Cerebellar cortex (tissue), 1 donor: ENCODE measurements at regions not wholly inside any gene's neighbourhood (a gene's known extent, or its start where the extent isn't known, plus 50 kb on each side); places are given as distances from the start of the nearest gene placed in this dataset.
"Not testable (repeated sequence)": the region's sequence is repeated elsewhere in the genome, so short reads cannot be mapped to it uniquely, and the experiment has no call there.

Experiments
- DNase-seq: peaks from one replicate; pipeline ENCODE4 v3.0.0-alpha.2; 2015; ENCODE audit warnings: low spot score

DNA sequence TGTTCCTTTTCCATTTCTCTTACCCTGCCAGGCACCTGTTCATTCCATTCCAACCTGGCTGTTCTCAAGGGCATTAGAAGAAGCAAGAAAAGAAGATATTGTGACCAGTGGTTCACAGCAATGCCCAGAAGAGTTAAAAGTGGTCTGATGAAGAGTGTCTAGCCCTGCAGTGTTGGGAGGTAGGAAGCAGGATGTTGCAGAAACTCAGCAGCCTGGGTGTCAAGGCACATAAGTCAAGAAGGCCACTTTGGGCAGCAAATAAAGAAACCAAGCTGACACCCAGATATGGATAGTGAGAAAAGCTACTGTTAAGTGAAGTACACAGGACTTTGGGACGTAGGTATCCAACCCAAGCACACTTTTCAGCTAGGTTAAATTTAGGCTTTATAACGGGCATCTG, 199.9 kb upstream of the SATB1 start:
- DNase-seq: no peak

GRCh38 chr3:18623220-18623619, 198.1 kb upstream of the SATB1 start:
- no peak for DNase-seq

DNA sequence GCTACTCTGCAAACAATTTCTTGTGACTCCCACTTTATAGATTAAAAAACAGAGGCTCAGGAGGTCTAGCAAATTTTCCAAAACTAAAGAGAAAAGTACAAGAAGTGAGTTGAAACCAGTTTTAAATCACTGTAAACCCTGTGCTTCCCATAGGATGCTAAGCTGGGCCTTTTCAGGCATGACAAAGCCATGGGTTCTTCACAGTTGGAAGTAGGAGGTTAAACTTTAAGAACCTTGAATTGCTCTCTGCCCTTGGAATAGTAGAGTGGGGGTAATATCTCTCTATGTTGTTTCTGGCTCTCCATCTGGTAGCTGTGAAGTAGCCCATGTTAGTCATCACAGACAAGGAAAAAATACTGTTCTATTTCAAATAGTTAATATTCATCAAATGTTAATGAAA, 193.6 kb upstream of the SATB1 start:
- DNase-seq: no peak

GRCh38 chr3:18611991-18612390, 186.9 kb upstream of the SATB1 start:
- DNase-seq: no peak

- DNase-seq: no peak
Observed at GRCh38 chr3:18609187-18609586, 184.0 kb upstream of the SATB1 start.

- DNase-seq: no peak
Observed at GRCh38 chr3:18597919-18598318, 172.8 kb upstream of the SATB1 start.

GRCh38 chr3:18593231-18593630, 168.1 kb upstream of the SATB1 start:
- DNase-seq: no peak

DNA sequence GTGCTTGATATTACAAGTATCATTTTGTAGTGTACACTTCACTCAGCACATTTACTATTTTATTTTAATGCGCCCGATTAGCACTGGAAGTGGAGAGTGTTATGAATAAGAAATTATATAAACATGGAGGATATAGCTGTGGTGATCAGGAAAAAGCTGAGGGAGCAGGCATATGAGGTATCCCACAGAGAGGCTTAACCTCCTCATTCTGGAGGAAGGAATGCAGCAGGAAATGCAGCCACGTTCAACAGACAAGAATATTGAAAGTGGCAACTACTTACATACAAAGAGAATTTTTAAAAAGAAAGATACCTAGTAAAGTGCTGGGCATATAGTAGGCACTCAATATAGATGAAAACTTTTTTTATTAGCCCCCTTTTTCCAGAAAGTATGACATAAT, 166.0 kb upstream of the SATB1 start:
- DNase-seq: no peak

DNA sequence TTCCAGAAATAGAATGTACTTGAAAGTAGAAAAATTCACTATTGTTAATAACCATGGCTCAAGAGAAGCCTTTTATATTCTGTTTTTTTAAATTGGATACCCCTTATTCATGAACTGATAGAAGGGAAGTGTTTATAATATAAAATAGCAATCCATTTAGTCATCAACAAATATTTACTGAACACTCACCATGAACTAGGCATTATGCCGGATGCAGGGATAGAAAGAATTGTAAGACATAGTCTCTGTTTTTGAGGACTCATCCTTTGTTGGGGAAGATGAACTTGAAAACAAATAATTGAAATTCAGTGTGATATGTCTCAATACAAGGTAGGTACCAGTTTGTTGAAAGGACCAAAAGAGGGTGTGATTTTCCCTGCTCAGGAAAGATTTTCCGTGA, 160.9 kb upstream of the SATB1 start:
- DNase-seq: no peak

DNA sequence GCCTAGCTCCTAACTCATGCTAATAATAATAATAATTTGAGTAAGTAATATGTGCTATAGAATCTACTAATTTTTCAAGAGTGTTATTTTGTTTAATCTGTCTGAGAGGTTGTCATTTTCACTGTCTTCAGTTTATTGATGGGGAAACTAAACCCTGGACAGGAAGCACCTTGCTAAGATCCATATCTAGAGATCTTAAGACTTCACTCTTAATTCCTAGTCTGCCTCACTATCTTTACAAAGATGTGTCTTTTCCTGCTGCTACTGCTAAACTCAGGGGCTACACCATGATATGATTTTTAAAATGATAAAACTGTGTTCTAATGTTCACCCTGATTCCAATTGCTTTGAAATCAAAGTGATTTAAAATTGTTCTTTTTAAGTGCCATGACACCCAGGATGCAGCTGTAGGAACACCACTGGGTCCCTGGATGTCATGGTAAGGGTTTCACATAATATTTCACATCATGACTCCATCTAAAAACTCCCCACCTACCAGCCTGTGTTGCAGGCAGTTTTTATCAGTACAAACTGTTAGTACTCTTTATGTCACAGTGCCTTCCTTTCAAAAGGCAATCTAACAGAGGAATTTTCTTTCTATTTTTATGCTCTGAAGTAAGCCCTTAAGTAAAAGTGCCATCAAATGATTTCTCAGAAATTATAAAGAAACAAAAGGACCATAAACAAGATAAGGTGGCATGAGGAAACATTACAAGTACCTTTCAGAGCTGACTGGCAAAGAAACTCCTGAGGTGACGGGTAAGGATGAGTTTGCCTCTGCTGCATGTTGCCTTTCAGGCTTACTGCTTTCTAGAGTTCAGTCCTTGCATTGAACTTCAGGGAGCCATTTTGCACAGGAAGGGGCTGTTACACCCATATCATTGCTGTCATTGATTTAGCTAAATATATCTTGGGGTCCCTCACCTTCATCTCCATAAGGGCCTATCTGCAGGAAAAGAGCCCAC, 160.1 kb upstream of the SATB1 start:
- no peak for DNase-seq

- DNase-seq: no peak
Observed at GRCh38 chr3:18580268-18580667, 155.1 kb upstream of the SATB1 start.

- DNase-seq: no peak
Observed at GRCh38 chr3:18579661-18580060, 154.5 kb upstream of the SATB1 start.

GRCh38 chr3:18575573-18575972, 150.4 kb upstream of the SATB1 start:
- no peak for DNase-seq

DNA sequence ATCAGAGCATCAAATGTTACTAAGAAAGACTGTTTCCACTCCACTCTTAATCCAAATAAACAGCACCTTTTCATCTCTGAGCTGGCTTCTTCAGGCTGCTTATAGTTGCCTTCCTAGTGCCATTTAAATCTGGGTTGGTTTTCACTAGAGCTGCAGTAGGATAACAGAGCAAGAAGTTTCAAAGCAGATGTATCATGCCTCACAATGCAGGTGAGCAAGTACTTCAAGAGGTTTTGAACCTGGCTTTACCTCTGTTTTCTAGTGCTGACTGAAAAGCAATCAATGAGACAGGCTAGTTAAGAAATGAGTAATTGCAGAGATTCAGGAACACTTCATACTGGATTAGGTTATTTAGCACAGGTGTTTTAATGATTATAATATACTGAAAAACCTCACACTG, 147.7 kb upstream of the SATB1 start:
- DNase-seq: no peak

GRCh38 chr3:18567293-18567692, 142.2 kb upstream of the SATB1 start:
- no peak for DNase-seq

- DNase-seq: no peak
Observed at GRCh38 chr3:18562364-18563154, 137.4 kb upstream of the SATB1 start.

- DNase-seq: peak; percentile 15
Observed at GRCh38 chr3:18559331-18559842, 134.2 kb upstream of the SATB1 start.

DNA sequence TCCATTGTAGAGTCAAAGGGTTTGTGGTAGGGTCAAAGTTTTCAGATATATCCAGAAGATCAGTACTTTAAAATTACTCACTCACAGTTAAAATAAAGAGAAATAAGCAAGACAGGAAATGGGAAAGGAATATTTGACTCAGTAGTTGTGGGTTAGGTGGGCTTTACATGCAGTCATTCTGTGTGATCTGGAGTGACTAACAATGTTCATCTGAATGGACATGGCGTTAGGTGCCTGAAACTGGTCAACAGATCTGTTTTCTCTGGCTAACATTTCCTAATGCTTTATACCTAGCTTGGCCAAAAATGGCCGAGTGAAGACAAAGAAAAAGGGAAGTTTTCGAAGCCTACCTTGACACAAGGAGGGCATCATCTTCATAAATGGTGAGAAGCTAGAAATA, 133.4 kb upstream of the SATB1 start:
- DNase-seq: no peak

GRCh38 chr3:18557216-18557615, 132.1 kb upstream of the SATB1 start:
- no peak for DNase-seq

DNA sequence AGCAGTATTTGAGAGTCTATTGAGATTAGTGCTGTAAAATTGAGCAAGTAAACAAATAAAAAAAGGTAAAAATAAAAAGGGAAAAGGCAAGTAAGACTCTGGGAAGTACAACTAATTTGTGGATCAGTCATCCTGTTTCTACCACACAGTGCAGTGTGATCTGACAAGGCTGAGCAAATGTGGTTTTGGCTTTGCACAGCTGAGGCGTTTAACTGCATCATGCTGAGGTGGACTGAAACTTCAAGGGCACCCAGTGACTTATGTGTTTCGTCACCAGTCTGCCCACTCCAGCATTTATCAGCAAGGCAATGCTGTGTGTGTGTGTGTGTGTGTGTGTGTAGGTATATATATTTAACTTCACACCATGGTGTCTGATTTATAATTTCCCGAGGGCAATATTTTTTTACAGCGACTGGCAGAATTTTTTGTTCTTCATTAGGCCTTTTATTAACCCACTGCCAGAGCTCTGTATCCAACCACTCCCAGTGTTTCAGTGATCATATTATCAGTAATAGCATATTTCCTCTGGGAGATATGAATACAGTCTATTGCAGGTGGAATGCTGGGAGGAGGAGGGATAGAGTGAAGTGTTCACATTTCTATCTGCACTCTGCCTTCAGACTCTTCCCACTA, 131.5 kb upstream of the SATB1 start:
- DNase-seq: no peak

DNA sequence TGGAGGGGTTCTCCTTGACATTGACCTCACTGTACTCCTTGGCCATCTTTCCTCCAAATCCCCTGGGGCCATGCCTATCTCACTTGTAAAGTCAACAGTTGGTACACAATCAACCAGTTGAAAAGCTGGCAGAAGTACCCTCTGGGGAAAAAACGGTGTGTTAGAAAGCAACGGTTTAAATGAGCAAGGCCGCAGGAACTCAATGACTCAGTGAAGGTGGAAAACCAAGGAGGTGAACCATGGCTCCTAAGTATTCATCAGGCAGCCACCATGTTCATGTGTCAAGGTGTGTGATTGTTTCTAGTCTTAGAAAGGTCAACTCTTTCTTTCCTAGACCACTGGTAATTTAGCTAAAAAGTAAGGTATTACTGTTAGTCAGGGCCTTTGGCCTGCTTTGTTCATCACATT, 130.9 kb upstream of the SATB1 start:
- DNase-seq: no peak

GRCh38 chr3:18552579-18553105, 127.5 kb upstream of the SATB1 start:
- DNase-seq: not testable (repeated sequence)
